GM12872 (cell line): ENCODE measurements at regions not wholly inside any gene's neighbourhood (a gene's known extent, or its start where the extent isn't known, plus 50 kb on each side); places are given as distances from the start of the nearest gene placed in this dataset.

ENCODE experiments used
- CTCF ChIP-seq: IDR thresholded peaks from 3 replicates; pipeline ENCODE4 v1.5.1; 2011; ENCODE audit warnings: low read depth, mild to moderate bottlenecking, low read length, moderate library complexity; ENCODE audit not compliant: insufficient read depth

GRCh38 chr11:29458252-29458651 is 558.6 kb downstream of the KCNA4 start:
- no peak for TF ChIP-seq CTCF

GRCh38 chr11:29452146-29452545 is 564.7 kb downstream of the KCNA4 start:
- TF ChIP-seq CTCF, result no peak

- TF ChIP-seq CTCF, result no peak
Observed at GRCh38 chr11:29449281-29450074, 567.4 kb downstream of the KCNA4 start.

GRCh38 chr11:29448246-29448877 is 568.5 kb downstream of the KCNA4 start:
- 0 out of 3 replicates have a peak, but pooled peaks have one; percentile 21 for TF ChIP-seq CTCF

GRCh38 chr11:29447821-29448220 is 569.0 kb downstream of the KCNA4 start:
- no peak for TF ChIP-seq CTCF

GRCh38 chr11:29446132-29446531 is 570.7 kb downstream of the KCNA4 start:
- no peak for TF ChIP-seq CTCF

GRCh38 chr11:29438815-29439214 is 578.0 kb downstream of the KCNA4 start:
- no peak for TF ChIP-seq CTCF
